Ishikawa (cell line): ENCODE measurements at regions not wholly inside any gene's neighbourhood (a gene's known extent, or its start where the extent isn't known, plus 50 kb on each side); places are given as distances from the start of the nearest gene placed in this dataset.

ENCODE experiments used
- CEBPB ChIP-seq: IDR thresholded peaks from 2 replicates; pipeline ENCODE4 v1.6.1; 2012
- CREB1 ChIP-seq: IDR thresholded peaks from 2 replicates; pipeline ENCODE4 v1.6.1; 2012; ENCODE audit warnings: low read depth
- EGR1 ChIP-seq: IDR thresholded peaks from 2 replicates; pipeline ENCODE4 v1.6.1; 2012
- EP300 ChIP-seq: IDR thresholded peaks from 2 replicates; pipeline ENCODE4 v1.6.1; 2012; ENCODE audit warnings: borderline replicate concordance
- FOXM1 ChIP-seq: IDR thresholded peaks from 2 replicates; pipeline ENCODE4 v1.6.1; 2012; ENCODE audit warnings: low read depth, borderline replicate concordance
- MAX ChIP-seq: IDR thresholded peaks from 2 replicates; pipeline ENCODE4 v1.6.1; 2012
- NFIC ChIP-seq: IDR thresholded peaks from 2 replicates; pipeline ENCODE4 v1.6.1; 2012
- RAD21 ChIP-seq: IDR thresholded peaks from 2 replicates; pipeline ENCODE4 v1.6.1; 2012; ENCODE audit warnings: low read depth
- REST ChIP-seq: IDR thresholded peaks from 2 replicates; pipeline ENCODE4 v1.6.1; 2012; ENCODE audit warnings: low read depth, mild to moderate bottlenecking
- TAF1 ChIP-seq: IDR thresholded peaks from 2 replicates; pipeline ENCODE4 v1.6.1; 2012; ENCODE audit warnings: low read depth, mild to moderate bottlenecking
- TCF12 ChIP-seq: IDR thresholded peaks from 2 replicates; pipeline ENCODE4 v1.6.1; 2012; ENCODE audit warnings: low read depth
- TEAD4 ChIP-seq: IDR thresholded peaks from 2 replicates; pipeline ENCODE4 v1.6.1; 2012
- USF1 ChIP-seq: IDR thresholded peaks from 2 replicates; pipeline ENCODE4 v1.6.1; 2012
- YY1 ChIP-seq: IDR thresholded peaks from 2 replicates; pipeline ENCODE4 v1.6.1; 2012; ENCODE audit warnings: low read depth
- ZBTB7A ChIP-seq: IDR thresholded peaks from 2 replicates; pipeline ENCODE4 v1.6.1; 2012; ENCODE audit warnings: low read depth

- TF ChIP-seq RAD21 (no peak), TEAD4 (no peak), YY1 (no peak), EP300 (no peak), USF1 (no peak), REST (no peak), FOXM1 (no peak), TAF1 (no peak), CREB1 (no peak), EGR1 (no peak), ZBTB7A (no peak), TCF12 (no peak)
These were observed 74.5 kb upstream of the BAIAP2L1 start for GRCh38 chr7:98475352-98475751.

- no peak for TF ChIP-seq CREB1
These were observed 73.7 kb upstream of the BAIAP2L1 start for GRCh38 chr7:98474558-98474957.

- TF ChIP-seq RAD21 (no peak), MAX (no peak), REST (no peak), TEAD4 (no peak), TAF1 (no peak), TCF12 (no peak), USF1 (no peak), CEBPB (no peak), ZBTB7A (no peak), EGR1 (no peak), CREB1 (no peak), FOXM1 (no peak), YY1 (no peak), EP300 (no peak)
These were observed 71.6 kb upstream of the BAIAP2L1 start for GRCh38 chr7:98472521-98472954.

- no peak for TF ChIP-seq CEBPB
- no peak for TF ChIP-seq TEAD4
- TF ChIP-seq ZBTB7A = 0 out of 2 replicates have a peak, but pooled peaks have one; percentile 46
- TF ChIP-seq EP300 = no peak
- no peak for TF ChIP-seq USF1
- TF ChIP-seq TAF1 = no peak
- no peak for TF ChIP-seq FOXM1
- TF ChIP-seq NFIC = no peak
- TF ChIP-seq YY1 = no peak
- no peak for TF ChIP-seq REST
- TF ChIP-seq TCF12 = no peak
- TF ChIP-seq MAX = peak; percentile 99
- no peak for TF ChIP-seq CREB1
These were observed 69.8 kb upstream of the BAIAP2L1 start for GRCh38 chr7:98470485-98471240.
